Right lobe of liver (tissue), 6 donors: ENCODE measurements at regions not wholly inside any gene's neighbourhood (a gene's known extent, or its start where the extent isn't known, plus 50 kb on each side); places are given as distances from the start of the nearest gene placed in this dataset.

Source experiments
- ATAC-seq, 4 donors: fragments of 200-7000 bp; cut with Tn5 transposase; one replicate each; pipeline ENCODE4 v1.9.1; 2020; ENCODE audit warnings: mild to moderate bottlenecking in 4 of 4, moderate library complexity in 4 of 4
- DNase-seq, 3 donors: peaks; one replicate each; pipeline ENCODE4 v3.0.0-alpha.2; 2020
- H3K27ac ChIP-seq, 3 donors: fragments of 200-600 bp; one replicate each; pipeline ENCODE4 v1.8.0; 2022
- H3K27me3 ChIP-seq, 2 donors: fragments of 200-600 bp; one replicate each; pipeline ENCODE4 v1.8.0; 2022
- H3K36me3 ChIP-seq, 4 donors: fragments of 200-600 bp; sonication (generic) in 1 of 4; one replicate each; pipeline versions ENCODE4 v1.5.1 to v1.8.0; 2017 to 2022; ENCODE audit warnings: control low read depth in 1 of 4
- H3K4me1 ChIP-seq, 4 donors: fragments of 200-600 bp; sonication (generic) in 1 of 4; one replicate each; pipeline versions ENCODE4 v1.5.1 to v1.8.0; 2017 to 2022; ENCODE audit warnings: control low read depth in 1 of 4
- H3K4me3 ChIP-seq, 3 donors: fragments of 200-600 bp; one replicate each; pipeline ENCODE4 v1.8.0; 2022
- H3K9me3 ChIP-seq, 4 donors: fragments of 200-600 bp; sonication (generic) in 1 of 4; one replicate each; pipeline versions ENCODE4 v1.5.1 to v1.8.0; 2017 to 2022; ENCODE audit warnings: control low read depth in 1 of 4
- POLR2A ChIP-seq: fragments of 450-650 bp; IDR thresholded peaks from one replicate; pipeline ENCODE4 v1.6.1; 2017; ENCODE audit warnings: antibody characterized with exemption, mild to moderate bottlenecking
- WGBS: methylation state at CpG from one replicate; pipeline ENCODE4 v1.1.6; 2018; ENCODE audit warnings: low coverage, low lambda C conversion rate; ENCODE audit not compliant: insufficient coverage; ENCODE audit errors: missing lambda C conversion rate; 5-methylcytosine and 5-hydroxymethylcytosine counted together
- intact Hi-C, 2 donors: fragments of 100-400 bp; cut with DNase I; formaldehyde crosslinking; loops; one replicate each; pipeline versions ENCODE4 v1.11.2 to v1.14.1; 2022
- TF ChIP-seq, protein P1 (sequence below), 4 donors: fragments of 200-600 bp in 3 of 4; fragments of 450-650 bp in 1 of 4; IDR thresholded peaks; one replicate each; pipeline versions ENCODE4 v1.5.1 to v1.8.0; 2016 to 2022; ENCODE audit warnings: antibody characterized with exemption in 4 of 4, mild to moderate bottlenecking in 2 of 4
- donor health status: DM: no; HTN: yes; CAD: no.
- donor health status: DM: no; HTN: no; CAD: no.
- donor health status: DM: no; HTN: no; CAD: no.
- donor health status: DM: no; HTN: yes; CAD: no.
- donor health status: DM: no; HTN: yes; CAD: no.

DNA sequence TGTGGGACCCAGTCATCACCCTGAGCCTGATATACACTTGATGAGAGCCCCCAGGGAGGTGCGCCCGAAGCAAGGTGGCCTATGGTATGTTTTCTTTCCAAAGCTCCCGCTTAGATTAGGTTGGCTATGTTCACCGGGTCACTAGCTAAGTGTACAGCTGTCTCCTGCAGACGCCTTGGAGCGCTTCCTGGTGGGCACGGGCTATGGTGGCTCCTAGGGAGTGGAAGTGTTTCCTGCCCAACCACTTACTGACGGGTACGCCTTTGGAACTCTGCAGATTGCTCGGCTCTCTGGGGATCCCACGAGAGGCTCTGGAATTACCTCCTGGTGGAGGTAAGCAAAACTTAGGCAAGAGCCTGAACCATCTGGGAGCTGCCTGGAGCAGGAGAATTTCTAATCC lies 83.6 kb upstream of the CXCL12 start:
- Histone ChIP-seq H3K27me3 (no peaks in the 10 kb centered on the region), H3K4me1 (no peaks in the 10 kb centered on the region), H3K27ac (no peak overlapping the region), H3K9me3 (no peaks in the 10 kb centered on the region), H3K4me3 (no peak overlapping the region), H3K36me3 (no peaks in the 10 kb centered on the region)
- intact Hi-C loops: no loop called here
- TF ChIP-seq POLR2A: no peak
- TF ChIP-seq, protein P1, sequence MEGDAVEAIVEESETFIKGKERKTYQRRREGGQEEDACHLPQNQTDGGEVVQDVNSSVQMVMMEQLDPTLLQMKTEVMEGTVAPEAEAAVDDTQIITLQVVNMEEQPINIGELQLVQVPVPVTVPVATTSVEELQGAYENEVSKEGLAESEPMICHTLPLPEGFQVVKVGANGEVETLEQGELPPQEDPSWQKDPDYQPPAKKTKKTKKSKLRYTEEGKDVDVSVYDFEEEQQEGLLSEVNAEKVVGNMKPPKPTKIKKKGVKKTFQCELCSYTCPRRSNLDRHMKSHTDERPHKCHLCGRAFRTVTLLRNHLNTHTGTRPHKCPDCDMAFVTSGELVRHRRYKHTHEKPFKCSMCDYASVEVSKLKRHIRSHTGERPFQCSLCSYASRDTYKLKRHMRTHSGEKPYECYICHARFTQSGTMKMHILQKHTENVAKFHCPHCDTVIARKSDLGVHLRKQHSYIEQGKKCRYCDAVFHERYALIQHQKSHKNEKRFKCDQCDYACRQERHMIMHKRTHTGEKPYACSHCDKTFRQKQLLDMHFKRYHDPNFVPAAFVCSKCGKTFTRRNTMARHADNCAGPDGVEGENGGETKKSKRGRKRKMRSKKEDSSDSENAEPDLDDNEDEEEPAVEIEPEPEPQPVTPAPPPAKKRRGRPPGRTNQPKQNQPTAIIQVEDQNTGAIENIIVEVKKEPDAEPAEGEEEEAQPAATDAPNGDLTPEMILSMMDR (IDR thresholded peaks at IDR 0.05): no peak
- DNase-seq (no peak), ATAC-seq (no peak)
- 23% methylated on average over 4 of the region's 11 CpGs for WGBS

DNA sequence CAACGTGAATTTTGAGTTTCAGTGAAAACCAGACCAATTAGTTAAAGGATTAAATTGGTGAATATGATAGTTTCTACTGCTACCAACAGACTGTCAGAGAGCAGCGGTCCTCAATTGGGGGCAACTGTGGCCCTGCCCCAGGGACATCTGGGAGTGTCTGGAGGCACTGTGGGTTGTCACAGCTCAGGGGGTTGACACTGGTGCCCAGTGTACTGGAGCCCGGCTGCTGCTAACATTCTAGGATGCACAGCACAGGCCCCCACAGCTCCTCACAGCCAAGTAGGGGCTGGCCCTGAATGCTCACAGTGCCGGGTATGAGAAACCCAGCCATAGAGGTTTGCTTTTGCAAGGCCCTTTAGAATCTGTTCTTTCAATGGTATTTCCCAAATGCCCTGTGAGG lies 84.1 kb upstream of the CXCL12 start:
- Histone ChIP-seq H3K27ac (no peak overlapping the region), H3K27me3 (no peaks in the 10 kb centered on the region), H3K9me3 (no peaks in the 10 kb centered on the region), H3K4me3 (no peak overlapping the region), H3K36me3 (no peaks in the 10 kb centered on the region), H3K4me1 (no peaks in the 10 kb centered on the region)
- no peak for DNase-seq
- ATAC-seq: no peak
- intact Hi-C loops: no loop called here
- 77% methylated on average over 2 of the region's 4 CpGs for WGBS
- TF ChIP-seq, protein P1 (IDR thresholded peaks at IDR 0.05): no peak

DNA sequence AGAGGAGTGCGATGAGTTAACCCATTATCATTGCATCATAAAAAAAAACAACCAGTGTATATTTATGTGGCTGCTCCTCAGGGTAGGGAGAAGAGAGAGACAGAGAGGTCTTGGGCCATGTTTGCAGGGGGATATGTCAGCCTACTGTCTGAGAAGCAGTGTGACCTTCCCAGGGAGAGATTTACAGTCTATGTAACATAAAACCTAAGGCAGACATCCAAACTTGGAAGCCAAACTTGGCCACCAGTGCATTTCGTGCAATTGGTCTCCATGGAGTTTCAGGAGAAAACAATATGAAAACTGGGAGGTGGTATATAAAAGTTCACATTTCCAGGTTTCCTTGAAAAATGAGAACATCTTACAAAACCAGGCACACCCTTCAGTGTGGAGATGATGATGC lies 85.9 kb upstream of the CXCL12 start:
- Histone ChIP-seq H3K4me3 (no peak overlapping the region), H3K27ac (no peak overlapping the region), H3K27me3 (no peaks in the 10 kb centered on the region), H3K36me3 (no peaks in the 10 kb centered on the region), H3K9me3 (no peaks in the 10 kb centered on the region), H3K4me1 (no peaks in the 10 kb centered on the region)
- intact Hi-C loops: no loop called here
- DNase-seq: no peak
- ATAC-seq: no peak
- TF ChIP-seq POLR2A: no peak
- TF ChIP-seq, protein P1 (IDR thresholded peaks at IDR 0.05): no peak
- whole genome bisulfite sequencing: 79% methylated on average over 2 of the region's 2 CpGs

DNA sequence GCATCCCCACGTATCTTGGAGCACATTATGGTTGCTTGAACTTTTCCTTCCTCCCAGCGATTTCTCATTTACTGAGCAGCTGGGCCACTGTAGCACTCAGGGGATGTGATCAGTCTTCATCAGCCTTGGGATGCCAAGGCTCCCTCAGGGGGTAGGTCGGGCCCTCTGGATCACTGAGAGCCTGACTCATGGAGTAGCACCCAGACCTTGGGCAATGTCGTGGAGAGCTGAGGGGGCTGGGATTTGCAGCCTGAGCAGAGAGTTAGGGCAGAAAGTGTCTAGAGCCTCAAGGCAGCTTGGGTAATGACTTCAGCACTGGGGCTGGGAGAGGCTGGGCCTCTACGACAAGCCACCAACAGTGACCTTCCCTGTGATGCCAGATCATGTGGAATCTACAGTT lies 86.5 kb upstream of the CXCL12 start:
- WGBS: 66% methylated on average over 5 of the region's 5 CpGs
- H3K4me3 ChIP-seq: no peak overlapping the region
- H3K36me3 ChIP-seq: no peaks in the 10 kb centered on the region
- H3K9me3 ChIP-seq: no peaks in the 10 kb centered on the region
- no peaks in the 10 kb centered on the region for H3K4me1 ChIP-seq
- no peaks in the 10 kb centered on the region for H3K27me3 ChIP-seq
- TF ChIP-seq, protein P1 (IDR thresholded peaks at IDR 0.05): no peak
- TF ChIP-seq POLR2A: no peak
- H3K27ac ChIP-seq: no peak overlapping the region
- no peak for DNase-seq
- no peak for ATAC-seq
- intact Hi-C loops: no loop called here

DNA sequence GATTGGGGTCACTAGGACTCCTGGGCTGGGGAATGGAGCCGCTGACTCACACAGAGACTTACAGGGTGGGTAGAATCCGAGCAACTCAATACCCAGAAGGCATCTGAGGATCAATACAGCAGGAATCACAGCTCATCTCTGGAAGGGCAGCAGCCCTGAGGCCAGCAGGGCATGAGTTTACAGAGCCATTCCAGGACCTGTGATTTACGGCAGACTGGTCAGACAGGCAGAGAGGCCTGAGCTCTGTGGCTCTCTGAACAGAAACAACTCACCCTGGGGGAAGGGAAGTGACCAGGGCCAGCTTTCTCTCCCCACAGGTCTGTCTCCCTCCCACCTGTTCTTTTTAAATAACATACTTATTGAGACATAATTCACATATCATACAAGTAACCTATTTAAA lies 88.2 kb upstream of the CXCL12 start:
- ATAC-seq (no peak), DNase-seq (no peak)
- no peaks in the 10 kb centered on the region for H3K27me3 ChIP-seq
- no peak overlapping the region for H3K27ac ChIP-seq
- no peaks in the 10 kb centered on the region for H3K9me3 ChIP-seq
- no peaks in the 10 kb centered on the region for H3K4me1 ChIP-seq
- intact Hi-C loops: no loop called here
- 63% methylated on average over 2 of the region's 3 CpGs for WGBS
- H3K4me3 ChIP-seq: no peak overlapping the region
- TF ChIP-seq, protein P1 (IDR thresholded peaks at IDR 0.05): no peak
- TF ChIP-seq POLR2A: no peak
- no peaks in the 10 kb centered on the region for H3K36me3 ChIP-seq
